Activated T-cell treated with anti-CD3 and anti-CD28 coated beads, Interleukin-2, amount 50 U/mL, for 4 hours (primary cell): ENCODE measurements at regions not wholly inside any gene's neighbourhood (a gene's known extent, or its start where the extent isn't known, plus 50 kb on each side); places are given as distances from the start of the nearest gene placed in this dataset.

ENCODE experiments used
- ATAC-seq, 2 donors: fragments of 200-7000 bp; cut with Tn5 transposase; one replicate each; pipeline ENCODE4 v1.10.0; 2021
- DNase-seq: peaks from one replicate; pipeline ENCODE4 v3.0.0-alpha.2; 2020
- H3K27me3 Mint-ChIP-seq: one replicate; pipeline ENCODE4 v1.8.0; 2021; ENCODE audit warnings: low read depth, mixed read lengths
- H3K36me3 Mint-ChIP-seq: one replicate; pipeline ENCODE4 v1.8.0; 2022; ENCODE audit warnings: mixed read lengths; ENCODE audit not compliant: insufficient read depth
- H3K4me1 Mint-ChIP-seq: one replicate; pipeline ENCODE4 v1.8.0; 2021; ENCODE audit warnings: low read depth, mixed read lengths
- H3K4me3 Mint-ChIP-seq: one replicate; pipeline ENCODE4 v1.8.0; 2021; ENCODE audit warnings: mild to moderate bottlenecking, moderate library complexity, mixed read lengths
- H3K9me3 Mint-ChIP-seq: one replicate; pipeline ENCODE4 v1.8.0; 2021; ENCODE audit warnings: mixed read lengths

DNA sequence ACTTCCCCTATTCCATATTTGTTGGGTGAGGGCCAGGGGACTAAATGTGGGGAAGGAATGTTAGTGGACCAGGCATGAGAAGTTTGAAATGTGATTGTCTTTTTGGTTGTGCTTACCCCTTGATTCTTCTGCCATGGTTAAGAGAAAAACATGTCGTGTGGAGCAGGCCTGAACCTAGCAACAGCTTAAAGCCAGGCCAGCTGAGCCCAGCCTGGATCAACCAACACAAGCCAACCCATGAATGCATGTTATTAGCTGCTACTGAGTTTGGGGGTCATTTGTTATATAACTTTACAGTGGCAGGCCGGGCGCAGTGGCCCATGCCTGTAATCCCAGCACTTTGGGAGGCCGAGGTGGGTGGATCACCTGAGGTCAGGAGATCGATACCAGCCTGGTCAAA lies 52.4 kb upstream of the TRIO start:
- ATAC-seq: no peak
- DNase-seq: no peak
- H3K4me3 Mint-ChIP-seq: no peak overlapping the region

GRCh38 chr5:14090290-14090689 lies 52.9 kb upstream of the TRIO start:
- no peaks in the 10 kb centered on the region for H3K4me1 Mint-ChIP-seq
- H3K36me3 Mint-ChIP-seq: no peaks in the 10 kb centered on the region
- DNase-seq: no peak
- H3K9me3 Mint-ChIP-seq: peaks cover 4% of the 10 kb centered on the region
- H3K4me3 Mint-ChIP-seq: no peak overlapping the region
- no peak for ATAC-seq
- peaks cover 5% of the 10 kb centered on the region for H3K27me3 Mint-ChIP-seq

More for the DNA sequence above, 52.4 kb upstream of the TRIO start:
- Mint-ChIP-seq H3K9me3 (peaks cover 4% of the 10 kb centered on the region), H3K36me3 (no peaks in the 10 kb centered on the region), H3K4me1 (no peaks in the 10 kb centered on the region), H3K27me3 (peaks cover 5% of the 10 kb centered on the region)

- H3K27me3 Mint-ChIP-seq: peaks cover 10% of the 10 kb centered on the region
- DNase-seq: no peak
- ATAC-seq: no peak
- no peaks in the 10 kb centered on the region for H3K4me1 Mint-ChIP-seq
- H3K4me3 Mint-ChIP-seq: no peak overlapping the region
- H3K36me3 Mint-ChIP-seq: no peaks in the 10 kb centered on the region
- H3K9me3 Mint-ChIP-seq: peaks cover 4% of the 10 kb centered on the region
These were observed 53.9 kb upstream of the TRIO start for GRCh38 chr5:14089198-14089597.

- Mint-ChIP-seq H3K4me3 (no peak overlapping the region), H3K36me3 (no peaks in the 10 kb centered on the region), H3K4me1 (no peaks in the 10 kb centered on the region), H3K27me3 (peaks cover 5% of the 10 kb centered on the region), H3K9me3 (peaks cover 4% of the 10 kb centered on the region)
- DNase-seq (no peak), ATAC-seq (no peak)
These were observed 56.9 kb upstream of the TRIO start for GRCh38 chr5:14086261-14086660.

DNA sequence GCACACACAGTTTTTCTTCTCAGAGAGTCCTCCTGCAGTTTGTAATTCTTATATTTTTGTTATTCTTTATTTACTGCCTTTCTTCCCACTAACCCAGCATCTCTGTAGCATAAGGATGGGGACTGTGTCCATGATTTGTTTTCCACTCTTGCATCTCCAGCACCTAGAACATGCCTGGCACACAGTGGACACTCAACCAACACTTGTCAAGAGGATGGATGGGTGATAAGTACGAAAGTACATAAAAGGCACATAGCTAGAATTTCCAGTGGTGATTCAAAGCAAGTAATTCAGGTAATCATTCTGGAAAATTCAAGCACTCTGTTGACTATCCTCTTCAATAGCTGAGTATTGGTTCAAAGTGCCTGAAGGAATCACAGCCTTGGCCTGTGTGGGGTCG lies 60.2 kb upstream of the TRIO start:
- Mint-ChIP-seq H3K4me1 (no peaks in the 10 kb centered on the region), H3K36me3 (no peaks in the 10 kb centered on the region), H3K27me3 (peaks cover 5% of the 10 kb centered on the region), H3K4me3 (no peak overlapping the region), H3K9me3 (no peaks in the 10 kb centered on the region)
- DNase-seq: no peak
- no peak for ATAC-seq

DNA sequence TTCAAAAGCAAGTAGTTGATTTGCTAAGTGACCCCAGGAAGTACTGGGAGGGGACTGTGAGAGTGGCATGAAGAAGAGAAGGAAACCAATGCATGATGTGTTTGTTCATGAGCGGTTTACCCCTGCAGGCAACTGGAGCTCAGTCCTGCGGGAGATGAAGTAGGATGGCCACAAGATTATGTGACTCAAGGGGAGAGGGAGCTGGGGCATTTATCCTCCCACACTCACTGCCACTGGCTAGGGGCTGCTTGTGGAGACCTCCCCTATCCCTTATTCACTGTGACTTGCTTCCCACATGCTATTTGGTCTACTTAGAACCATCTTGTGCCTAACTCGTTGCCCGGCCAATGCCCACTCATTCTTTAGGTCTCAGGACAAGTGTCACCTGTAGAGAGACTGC lies 60.6 kb upstream of the TRIO start:
- no peaks in the 10 kb centered on the region for H3K9me3 Mint-ChIP-seq
- no peaks in the 10 kb centered on the region for H3K4me1 Mint-ChIP-seq
- no peak overlapping the region for H3K4me3 Mint-ChIP-seq
- DNase-seq (no peak), ATAC-seq (no peak)
- no peaks in the 10 kb centered on the region for H3K36me3 Mint-ChIP-seq
- H3K27me3 Mint-ChIP-seq: peaks cover 5% of the 10 kb centered on the region

DNA sequence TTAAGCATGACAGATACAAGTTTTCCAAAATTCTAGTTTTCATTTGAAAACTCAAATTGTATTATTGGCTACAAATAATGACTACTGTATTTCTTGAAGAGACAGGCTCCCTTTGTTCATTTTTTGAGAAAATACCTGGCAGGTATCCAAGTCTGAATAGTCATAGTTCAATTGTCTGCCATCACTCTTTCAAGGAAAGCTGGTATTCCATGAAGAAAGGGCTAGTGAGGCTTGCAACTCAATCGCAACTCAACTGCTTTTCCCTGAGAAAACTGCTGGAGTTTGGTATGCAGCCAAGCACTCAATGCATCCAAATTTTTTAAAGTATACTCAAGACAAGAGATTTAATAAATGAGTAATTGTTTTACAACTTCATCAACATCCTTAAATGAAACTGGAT lies 61.4 kb upstream of the TRIO start:
- peaks cover 5% of the 10 kb centered on the region for H3K27me3 Mint-ChIP-seq
- H3K4me1 Mint-ChIP-seq: no peaks in the 10 kb centered on the region
- H3K9me3 Mint-ChIP-seq: no peaks in the 10 kb centered on the region
- H3K4me3 Mint-ChIP-seq: no peak overlapping the region
- H3K36me3 Mint-ChIP-seq: no peaks in the 10 kb centered on the region
- ATAC-seq (no peak), DNase-seq (no peak)

- Mint-ChIP-seq H3K9me3 (no peaks in the 10 kb centered on the region), H3K27me3 (no peaks in the 10 kb centered on the region), H3K4me3 (no peak overlapping the region), H3K4me1 (no peaks in the 10 kb centered on the region), H3K36me3 (no peaks in the 10 kb centered on the region)
- no peak for DNase-seq
- ATAC-seq: no peak
These were observed 64.4 kb upstream of the TRIO start for GRCh38 chr5:14078716-14079115.

DNA sequence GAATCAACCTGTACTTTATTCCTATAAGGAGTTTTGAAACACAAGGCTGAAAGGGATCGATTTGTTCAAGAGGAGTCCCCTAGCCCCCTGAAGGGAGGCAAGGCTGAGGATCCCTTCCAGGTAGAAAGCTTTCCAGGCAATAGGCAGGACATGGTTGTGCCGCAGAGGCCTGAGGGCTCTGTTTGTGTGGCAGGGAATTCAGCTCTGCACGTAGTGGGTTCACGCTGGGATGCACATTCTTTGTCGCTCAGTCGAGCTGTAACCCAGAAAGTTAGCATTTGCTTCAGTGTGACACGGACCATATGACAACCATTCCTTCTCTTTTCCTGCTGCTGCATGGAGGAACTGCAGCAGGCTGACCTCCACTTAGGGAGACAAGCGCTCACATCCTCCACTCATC lies 65.6 kb upstream of the TRIO start:
- Mint-ChIP-seq H3K36me3 (no peaks in the 10 kb centered on the region), H3K4me3 (no peak overlapping the region), H3K27me3 (no peaks in the 10 kb centered on the region), H3K4me1 (no peaks in the 10 kb centered on the region), H3K9me3 (no peaks in the 10 kb centered on the region)
- DNase-seq (no peak), ATAC-seq (no peak)

DNA sequence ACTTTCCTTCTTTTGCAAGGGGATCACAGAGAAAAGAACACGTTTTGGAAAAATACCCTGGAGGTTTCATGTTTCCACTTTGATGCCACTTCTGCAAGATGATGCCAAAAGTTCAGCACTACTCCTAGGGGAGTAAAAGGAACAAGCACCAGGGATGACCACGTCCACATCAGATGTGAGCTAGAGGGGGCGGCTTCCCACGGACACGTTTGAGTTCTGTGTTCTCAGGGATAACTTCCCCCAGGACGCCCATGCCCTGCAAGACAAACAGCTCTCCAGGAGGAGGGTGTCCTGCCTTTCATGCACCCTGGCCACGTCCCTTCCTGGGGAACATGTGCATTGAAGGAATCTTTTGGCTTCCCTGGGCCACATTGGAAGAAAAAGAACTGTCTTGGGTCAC lies 66.6 kb upstream of the TRIO start:
- Mint-ChIP-seq H3K27me3 (no peaks in the 10 kb centered on the region), H3K4me1 (no peaks in the 10 kb centered on the region), H3K9me3 (no peaks in the 10 kb centered on the region), H3K36me3 (no peaks in the 10 kb centered on the region), H3K4me3 (no peak overlapping the region)
- no peak for DNase-seq
- no peak for ATAC-seq

- ATAC-seq (no peak), DNase-seq (no peak)
- H3K4me3 Mint-ChIP-seq: no peak overlapping the region
- no peaks in the 10 kb centered on the region for H3K9me3 Mint-ChIP-seq
- no peaks in the 10 kb centered on the region for H3K4me1 Mint-ChIP-seq
- H3K27me3 Mint-ChIP-seq: no peaks in the 10 kb centered on the region
- H3K36me3 Mint-ChIP-seq: no peaks in the 10 kb centered on the region
These were observed 67.2 kb upstream of the TRIO start for GRCh38 chr5:14075937-14076336.

DNA sequence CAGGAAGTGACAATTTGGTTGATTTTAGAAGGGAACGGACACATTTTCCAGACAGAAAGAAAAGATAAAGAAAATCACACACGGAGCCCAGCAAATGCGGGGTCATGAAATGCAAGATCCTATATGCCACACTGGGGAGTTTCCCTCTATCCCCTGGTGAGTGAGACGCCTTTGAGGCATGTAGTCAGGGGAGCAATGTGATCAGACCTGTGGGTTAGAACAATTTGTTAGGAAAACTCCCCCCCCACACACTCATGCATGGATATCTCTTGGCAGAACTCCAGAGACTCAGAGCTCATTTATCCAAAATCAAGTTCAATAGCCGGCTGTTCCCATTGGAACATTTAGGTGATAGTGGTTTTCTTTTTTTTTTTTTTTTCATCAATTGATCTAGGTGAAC lies 71.7 kb upstream of the TRIO start:
- ATAC-seq: no peak
- H3K4me1 Mint-ChIP-seq: no peaks in the 10 kb centered on the region
- no peak for DNase-seq
- H3K4me3 Mint-ChIP-seq: no peak overlapping the region
- no peaks in the 10 kb centered on the region for H3K27me3 Mint-ChIP-seq
- H3K9me3 Mint-ChIP-seq: no peaks in the 10 kb centered on the region
- H3K36me3 Mint-ChIP-seq: no peaks in the 10 kb centered on the region

- H3K36me3 Mint-ChIP-seq: no peaks in the 10 kb centered on the region
- DNase-seq (no peak), ATAC-seq (no peak)
- no peaks in the 10 kb centered on the region for H3K4me1 Mint-ChIP-seq
- H3K27me3 Mint-ChIP-seq: no peaks in the 10 kb centered on the region
- no peaks in the 10 kb centered on the region for H3K9me3 Mint-ChIP-seq
- H3K4me3 Mint-ChIP-seq: no peak overlapping the region
These were observed 74.1 kb upstream of the TRIO start for GRCh38 chr5:14069021-14069420.

DNA sequence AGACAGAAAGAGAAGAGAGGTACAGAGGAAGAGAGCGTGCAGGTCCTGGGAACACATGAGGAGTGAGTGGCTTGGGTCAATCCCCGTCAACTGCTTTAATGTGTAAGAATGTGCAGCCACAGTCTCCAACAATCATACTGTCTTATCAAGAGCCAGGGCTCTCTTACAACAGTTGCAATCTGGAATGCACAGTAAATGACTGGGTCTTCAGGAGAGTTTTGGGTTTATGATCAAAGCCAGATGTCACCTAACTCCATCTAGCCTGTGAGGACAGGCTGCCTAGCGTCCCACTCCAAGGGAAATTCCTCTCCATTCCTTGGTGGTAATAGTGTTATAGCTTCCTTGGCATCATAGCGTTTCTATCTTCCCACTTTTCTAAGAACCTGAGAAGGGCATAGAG lies 75.0 kb upstream of the TRIO start:
- H3K27me3 Mint-ChIP-seq: no peaks in the 10 kb centered on the region
- ATAC-seq: no peak

DNA sequence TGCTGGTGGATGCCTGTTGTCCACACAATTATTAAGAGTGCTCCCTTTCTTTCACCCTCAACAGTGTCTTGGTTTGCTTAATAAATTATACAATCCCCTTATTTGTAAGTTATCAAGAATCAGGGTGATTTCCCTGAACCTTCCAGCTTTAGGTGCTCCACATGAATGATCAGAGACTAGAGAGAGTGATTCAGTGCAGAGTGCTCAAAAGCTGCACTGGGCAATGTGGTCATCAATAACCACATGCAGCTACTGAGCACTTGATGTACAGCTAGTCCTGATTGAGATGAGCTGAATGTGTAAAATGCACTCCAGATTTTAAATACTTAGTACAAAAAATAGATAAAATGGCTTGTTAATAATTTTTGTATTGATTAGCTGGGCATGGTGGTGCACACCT lies 76.8 kb upstream of the TRIO start:
- no peaks in the 10 kb centered on the region for H3K4me1 Mint-ChIP-seq
- H3K36me3 Mint-ChIP-seq: no peaks in the 10 kb centered on the region
- no peaks in the 10 kb centered on the region for H3K9me3 Mint-ChIP-seq
- no peak overlapping the region for H3K4me3 Mint-ChIP-seq
- no peak for DNase-seq
- no peak for ATAC-seq
- no peaks in the 10 kb centered on the region for H3K27me3 Mint-ChIP-seq

More for the DNA sequence above, 75.0 kb upstream of the TRIO start:
- Mint-ChIP-seq H3K4me1 (no peaks in the 10 kb centered on the region), H3K36me3 (no peaks in the 10 kb centered on the region), H3K4me3 (no peak overlapping the region), H3K9me3 (no peaks in the 10 kb centered on the region)
- no peak for DNase-seq

GRCh38 chr5:14064841-14065240 lies 78.3 kb upstream of the TRIO start:
- Mint-ChIP-seq H3K27me3 (no peaks in the 10 kb centered on the region), H3K36me3 (no peaks in the 10 kb centered on the region), H3K9me3 (peaks cover 11% of the 10 kb centered on the region), H3K4me1 (no peaks in the 10 kb centered on the region), H3K4me3 (no peak overlapping the region)
- no peak for DNase-seq
- no peak for ATAC-seq
